Activated T-cell treated with anti-CD3 and anti-CD28 coated beads for 1 hour (primary cell): ENCODE measurements at regions not wholly inside any gene's neighbourhood (a gene's known extent, or its start where the extent isn't known, plus 50 kb on each side); places are given as distances from the start of the nearest gene placed in this dataset.
"Not testable (repeated sequence)": the region's sequence is repeated elsewhere in the genome, so short reads cannot be mapped to it uniquely, and the experiment has no call there.

ENCODE experiments used
- DNase-seq: peaks from one replicate; pipeline ENCODE4 v3.0.0-alpha.2; 2020; ENCODE audit warnings: low read depth

GRCh38 chr16:65621640-65622039 is 499.8 kb upstream of the CDH11 start:
- no peak for DNase-seq

GRCh38 chr16:65619606-65620005 is 497.7 kb upstream of the CDH11 start:
- no peak for DNase-seq

GRCh38 chr16:65618931-65619330 is 497.1 kb upstream of the CDH11 start:
- DNase-seq: no peak

- no peak for DNase-seq
Measured at GRCh38 chr16:65618333-65618732, 496.5 kb upstream of the CDH11 start.

GRCh38 chr16:65617421-65617820 is 495.6 kb upstream of the CDH11 start:
- DNase-seq: no peak

- DNase-seq: no peak
Measured at GRCh38 chr16:65608455-65608854, 486.6 kb upstream of the CDH11 start.

GRCh38 chr16:65604771-65605170 is 482.9 kb upstream of the CDH11 start:
- DNase-seq: no peak

- DNase-seq: no peak
Measured at GRCh38 chr16:65601781-65602180, 479.9 kb upstream of the CDH11 start.

GRCh38 chr16:65600629-65601028 is 478.8 kb upstream of the CDH11 start:
- no peak for DNase-seq

- no peak for DNase-seq
Measured at GRCh38 chr16:65600046-65600445, 478.2 kb upstream of the CDH11 start.

GRCh38 chr16:65598621-65599020 is 476.8 kb upstream of the CDH11 start:
- DNase-seq: no peak

GRCh38 chr16:65583498-65583897 is 461.6 kb upstream of the CDH11 start:
- DNase-seq: no peak

GRCh38 chr16:65579050-65579449 is 457.2 kb upstream of the CDH11 start:
- no peak for DNase-seq

GRCh38 chr16:65576631-65577030 is 454.8 kb upstream of the CDH11 start:
- DNase-seq: no peak

- DNase-seq: no peak
Measured at GRCh38 chr16:65576139-65576538, 454.3 kb upstream of the CDH11 start.

GRCh38 chr16:65574326-65574966 is 452.6 kb upstream of the CDH11 start:
- no peak for DNase-seq

GRCh38 chr16:65572156-65572555 is 450.3 kb upstream of the CDH11 start:
- no peak for DNase-seq

- DNase-seq: no peak
Measured at GRCh38 chr16:65570261-65570660, 448.4 kb upstream of the CDH11 start.

GRCh38 chr16:65559846-65560245 is 438.0 kb upstream of the CDH11 start:
- no peak for DNase-seq

GRCh38 chr16:65549689-65550088 is 427.8 kb upstream of the CDH11 start:
- DNase-seq: not testable (repeated sequence)

GRCh38 chr16:65548470-65548869 is 426.6 kb upstream of the CDH11 start:
- no peak for DNase-seq

- no peak for DNase-seq
Measured at GRCh38 chr16:65547772-65548446, 426.0 kb upstream of the CDH11 start.

- no peak for DNase-seq
Measured at GRCh38 chr16:65546353-65546791, 424.5 kb upstream of the CDH11 start.

- no peak for DNase-seq
Measured at GRCh38 chr16:65545413-65545956, 423.6 kb upstream of the CDH11 start.
